ENCODE measurements at regions not wholly inside any gene's neighbourhood (a gene's known extent, or its start where the extent isn't known, plus 50 kb on each side); places are given as distances from the start of the nearest gene placed in this dataset.

DNA sequence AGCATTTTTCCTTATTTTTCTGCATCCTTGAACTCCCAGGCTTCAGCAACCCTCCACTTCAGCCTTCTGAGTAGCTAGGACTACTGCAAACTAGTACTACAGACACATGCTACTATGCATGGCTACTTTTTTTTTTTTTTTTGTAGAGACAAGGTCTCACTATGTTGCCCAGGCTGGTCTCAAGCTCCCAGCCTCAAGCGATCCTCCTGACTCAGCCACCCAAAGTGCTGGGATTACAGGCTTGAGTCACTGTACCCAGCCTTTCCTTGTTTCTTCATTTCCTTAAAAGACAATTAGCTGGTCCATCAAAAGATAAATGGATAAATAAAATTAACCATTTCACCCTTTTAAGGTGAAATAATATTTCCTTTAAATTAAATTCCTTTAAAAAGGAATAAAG lies 205.8 kb downstream of the SPTSSA start:
- TF ChIP-seq, protein P1, sequence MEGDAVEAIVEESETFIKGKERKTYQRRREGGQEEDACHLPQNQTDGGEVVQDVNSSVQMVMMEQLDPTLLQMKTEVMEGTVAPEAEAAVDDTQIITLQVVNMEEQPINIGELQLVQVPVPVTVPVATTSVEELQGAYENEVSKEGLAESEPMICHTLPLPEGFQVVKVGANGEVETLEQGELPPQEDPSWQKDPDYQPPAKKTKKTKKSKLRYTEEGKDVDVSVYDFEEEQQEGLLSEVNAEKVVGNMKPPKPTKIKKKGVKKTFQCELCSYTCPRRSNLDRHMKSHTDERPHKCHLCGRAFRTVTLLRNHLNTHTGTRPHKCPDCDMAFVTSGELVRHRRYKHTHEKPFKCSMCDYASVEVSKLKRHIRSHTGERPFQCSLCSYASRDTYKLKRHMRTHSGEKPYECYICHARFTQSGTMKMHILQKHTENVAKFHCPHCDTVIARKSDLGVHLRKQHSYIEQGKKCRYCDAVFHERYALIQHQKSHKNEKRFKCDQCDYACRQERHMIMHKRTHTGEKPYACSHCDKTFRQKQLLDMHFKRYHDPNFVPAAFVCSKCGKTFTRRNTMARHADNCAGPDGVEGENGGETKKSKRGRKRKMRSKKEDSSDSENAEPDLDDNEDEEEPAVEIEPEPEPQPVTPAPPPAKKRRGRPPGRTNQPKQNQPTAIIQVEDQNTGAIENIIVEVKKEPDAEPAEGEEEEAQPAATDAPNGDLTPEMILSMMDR (IDR thresholded peaks at IDR 0.05) = no peak
- no peak for TF ChIP-seq POLR2A (IDR thresholded peaks at IDR 0.05)
- ATAC-seq (no peak), DNase-seq (no peak)
- no peak overlapping the region for H3K27ac ChIP-seq
- H3K4me1 ChIP-seq = no peaks in the 10 kb centered on the region
- intact Hi-C loops (cut with DNase I) = no loop called here
- H3K9me3 ChIP-seq = no peaks in the 10 kb centered on the region
- H3K27me3 ChIP-seq = no peaks in the 10 kb centered on the region
- 83% methylated on average over 1 of the region's 1 CpG for WGBS (ENCODE audit: insufficient coverage, low coverage, low lambda C conversion rate, missing lambda C conversion rate)
- no peak overlapping the region for H3K4me3 ChIP-seq
- H3K36me3 ChIP-seq = no peaks in the 10 kb centered on the region

DNA sequence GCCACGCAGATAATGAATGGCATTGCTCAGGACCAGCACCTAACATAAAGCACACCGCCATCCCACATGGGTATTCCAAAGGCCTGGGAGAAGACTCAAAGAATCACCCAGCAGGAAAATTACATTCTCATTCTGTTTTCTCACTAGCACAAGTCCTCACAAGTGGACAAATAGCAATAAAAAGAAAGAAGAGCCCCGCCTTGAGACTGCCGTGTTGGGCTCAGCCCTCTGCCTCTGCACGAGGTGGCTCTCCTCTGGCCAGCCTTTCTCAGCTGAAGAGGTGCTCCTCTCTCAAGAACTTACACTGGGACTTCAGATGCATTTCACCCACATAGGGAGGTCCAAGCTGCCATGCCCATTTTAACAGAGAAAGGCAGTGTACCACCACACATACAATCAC lies 207.5 kb downstream of the SPTSSA start:
- H3K4me1 ChIP-seq = peaks cover 0 to 11% (median 0%) of the 10 kb centered on the region in 4 donors
- intact Hi-C loops (cut with DNase I) = no loop called here
- H3K9me3 ChIP-seq = no peaks in the 10 kb centered on the region
- ATAC-seq = no peak
- 64% methylated on average over 4 of the region's 5 CpGs for WGBS (ENCODE audit: insufficient coverage, low coverage, low lambda C conversion rate, missing lambda C conversion rate)
- H3K36me3 ChIP-seq = no peaks in the 10 kb centered on the region
- H3K4me3 ChIP-seq = no peak overlapping the region
- no peaks in the 10 kb centered on the region for H3K27me3 ChIP-seq
- H3K27ac ChIP-seq = no peak overlapping the region
- no peak for TF ChIP-seq POLR2A (IDR thresholded peaks at IDR 0.05)
- TF ChIP-seq, protein P1 (IDR thresholded peaks at IDR 0.05) = no peak
- no peak for DNase-seq

DNA sequence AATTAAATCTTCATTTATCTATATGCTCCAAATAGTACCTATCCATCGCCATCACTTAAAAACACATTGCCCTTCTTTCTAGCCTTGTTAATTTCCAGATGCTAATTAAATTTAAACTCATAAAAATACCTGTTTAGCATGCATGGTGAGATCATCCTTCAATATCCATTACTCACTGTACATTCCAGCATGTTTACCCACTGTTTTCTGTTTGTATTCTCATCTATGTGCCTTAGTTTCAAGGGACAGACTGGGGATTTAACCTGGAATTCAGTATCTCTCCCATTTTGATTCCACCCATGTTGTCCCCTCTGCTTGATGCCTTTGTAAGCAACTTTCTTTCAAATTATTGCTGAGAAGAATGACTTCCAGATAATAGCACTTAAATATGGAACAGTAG lies 208.0 kb downstream of the SPTSSA start:
- no peaks in the 10 kb centered on the region for H3K27me3 ChIP-seq
- no peak for ATAC-seq
- H3K4me1 ChIP-seq = peaks cover 0 to 11% (median 0%) of the 10 kb centered on the region in 4 donors
- no peak for TF ChIP-seq POLR2A (IDR thresholded peaks at IDR 0.05)
- TF ChIP-seq, protein P1 (IDR thresholded peaks at IDR 0.05) = no peak
- no peaks in the 10 kb centered on the region for H3K36me3 ChIP-seq
- intact Hi-C loops (cut with DNase I) = no loop called here
- WGBS (ENCODE audit: insufficient coverage, low coverage, low lambda C conversion rate, missing lambda C conversion rate) = 73% methylated on average over 1 of the region's 1 CpG
- DNase-seq = no peak
- H3K4me3 ChIP-seq = no peak overlapping the region
- H3K9me3 ChIP-seq = no peaks in the 10 kb centered on the region
- no peak overlapping the region for H3K27ac ChIP-seq

DNA sequence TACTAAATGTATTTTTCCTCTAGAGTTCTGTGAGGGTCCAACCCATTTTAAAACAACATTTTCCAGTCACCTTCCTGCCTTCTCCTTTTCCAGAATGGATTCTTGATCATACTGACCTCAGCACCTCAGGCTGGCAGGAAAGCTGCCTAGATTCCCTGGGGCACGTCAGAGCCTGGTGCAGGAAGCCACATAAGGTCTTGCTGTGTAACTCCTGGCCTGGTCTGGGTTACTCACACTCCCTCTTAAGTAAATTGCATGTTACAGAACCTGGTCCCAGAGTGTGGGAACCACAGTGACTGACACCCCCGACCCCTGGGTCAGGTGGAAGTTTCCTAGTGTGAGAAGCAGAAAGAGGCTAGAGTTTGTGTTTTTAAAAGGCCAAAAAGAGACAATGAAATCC lies 209.8 kb downstream of the SPTSSA start:
- intact Hi-C loops (cut with DNase I) = no loop called here

More for the DNA sequence above, 209.8 kb downstream of the SPTSSA start:
- H3K4me1 ChIP-seq = peaks cover 0 to 11% (median 0%) of the 10 kb centered on the region in 4 donors
- 60% methylated on average over 2 of the region's 2 CpGs for WGBS (ENCODE audit: insufficient coverage, low coverage, low lambda C conversion rate, missing lambda C conversion rate)
- no peaks in the 10 kb centered on the region for H3K36me3 ChIP-seq
- TF ChIP-seq POLR2A (IDR thresholded peaks at IDR 0.05) = no peak
- TF ChIP-seq, protein P1 (IDR thresholded peaks at IDR 0.05) = no peak
- no peaks in the 10 kb centered on the region for H3K27me3 ChIP-seq
- H3K27ac ChIP-seq = no peak overlapping the region
- no peak for DNase-seq
- H3K4me3 ChIP-seq = no peak overlapping the region
- H3K9me3 ChIP-seq = no peaks in the 10 kb centered on the region
- ATAC-seq = no peak

Measured in right lobe of liver (tissue), 6 donors.